Dendritic cell treated with granulocyte-macrophage colony-stimulating factor and Interleukin-4, amounts not matched to agents 40 ng/mL and 50 ng/mL, for 4 days (primary cell): ENCODE measurements at regions not wholly inside any gene's neighbourhood (a gene's known extent, or its start where the extent isn't known, plus 50 kb on each side); places are given as distances from the start of the nearest gene placed in this dataset.
A peak's percentile ranks its signal among the peaks of the same experiment; 100 is the strongest.
"Not testable (repeated sequence)": the region's sequence is repeated elsewhere in the genome, so short reads cannot be mapped to it uniquely, and the experiment has no call there.

Experiments
- H3K27ac Mint-ChIP-seq: one replicate; pipeline ENCODE4 v1.8.0; 2022; ENCODE audit warnings: mild to moderate bottlenecking, mixed read lengths
- H3K27me3 Mint-ChIP-seq: one replicate; pipeline ENCODE4 v1.8.0; 2022; ENCODE audit warnings: mild to moderate bottlenecking, mixed read lengths
- H3K36me3 Mint-ChIP-seq: one replicate; pipeline ENCODE4 v1.8.0; 2022; ENCODE audit warnings: low read depth, mixed read lengths
- H3K4me1 Mint-ChIP-seq: one replicate; pipeline ENCODE4 v1.8.0; 2022; ENCODE audit warnings: low read depth, mixed read lengths
- H3K4me3 Mint-ChIP-seq: one replicate; pipeline ENCODE4 v1.8.0; 2022; ENCODE audit warnings: mild to moderate bottlenecking, moderate library complexity, mixed read lengths
- H3K9me3 Mint-ChIP-seq: one replicate; pipeline ENCODE4 v1.8.0; 2022; ENCODE audit warnings: mixed read lengths
- intact Hi-C: fragments of 100-400 bp; cut with micrococcal nuclease; formaldehyde crosslinking; loops from one replicate; pipeline ENCODE4 v1.15.0; 2022

- no peaks in the 10 kb centered on the region for H3K27me3 Mint-ChIP-seq
- intact Hi-C loops = no loop called here
- peak overlapping the region; percentile 7 for H3K27ac Mint-ChIP-seq
- no peak overlapping the region for H3K4me3 Mint-ChIP-seq
- H3K9me3 Mint-ChIP-seq = no peaks in the 10 kb centered on the region
- no peaks in the 10 kb centered on the region for H3K36me3 Mint-ChIP-seq
- H3K4me1 Mint-ChIP-seq = peaks cover 31% of the 10 kb centered on the region
Measured at GRCh38 chr3:188002626-188003138, 151.3 kb upstream of the LPP start.

DNA sequence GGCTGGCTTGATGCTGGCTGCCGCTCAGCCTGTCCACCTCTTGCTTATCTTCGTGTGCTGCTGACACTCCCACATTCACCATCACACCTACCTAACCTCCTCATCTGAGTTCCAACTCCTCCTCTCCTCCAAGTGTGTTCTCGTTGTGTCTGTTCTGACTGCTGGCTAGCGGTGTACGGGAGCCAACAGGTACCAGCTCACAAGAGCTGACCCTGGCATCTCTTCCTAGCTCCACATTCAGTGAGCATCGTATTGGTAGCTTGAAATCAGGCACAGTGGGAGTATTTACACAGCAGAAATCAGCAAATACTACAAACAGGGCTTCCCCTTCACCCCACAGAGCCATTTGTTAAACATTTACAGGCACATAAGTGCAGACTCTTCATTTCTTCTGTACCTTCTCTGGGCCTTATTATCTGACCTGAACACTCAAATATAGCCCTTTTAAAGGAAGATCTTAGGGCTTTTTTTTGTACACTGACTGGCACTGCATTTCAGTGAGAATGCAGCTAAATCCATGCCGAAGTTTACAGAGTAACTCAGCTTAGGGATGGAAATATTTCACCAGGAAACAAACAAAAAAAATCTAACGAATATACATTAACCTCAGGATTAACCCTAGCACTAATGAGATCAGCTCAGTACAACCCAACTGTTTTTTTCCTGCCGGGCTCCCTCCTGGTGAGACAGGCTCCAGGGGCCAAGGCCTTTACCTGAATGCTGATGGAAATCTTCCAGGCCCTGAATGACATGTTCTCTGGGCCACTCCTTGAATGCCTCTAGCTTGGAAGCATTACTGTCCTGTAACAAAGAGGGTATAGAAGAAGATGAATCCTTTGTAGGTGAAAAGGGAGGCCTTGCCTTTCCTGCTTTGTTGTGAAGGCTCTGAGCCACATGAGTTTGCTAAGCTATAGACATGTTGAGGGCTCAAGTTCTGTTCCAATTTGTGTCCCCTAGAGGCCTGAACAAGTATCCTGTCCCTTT, 150.5 kb upstream of the LPP start:
- H3K4me1 Mint-ChIP-seq = peaks cover 39% of the 10 kb centered on the region
- H3K27ac Mint-ChIP-seq = peak overlapping the region; percentile 7
- no peaks in the 10 kb centered on the region for H3K27me3 Mint-ChIP-seq
- H3K9me3 Mint-ChIP-seq = no peaks in the 10 kb centered on the region
- no peaks in the 10 kb centered on the region for H3K36me3 Mint-ChIP-seq
- no peak overlapping the region for H3K4me3 Mint-ChIP-seq
- intact Hi-C loops = no loop called here

DNA sequence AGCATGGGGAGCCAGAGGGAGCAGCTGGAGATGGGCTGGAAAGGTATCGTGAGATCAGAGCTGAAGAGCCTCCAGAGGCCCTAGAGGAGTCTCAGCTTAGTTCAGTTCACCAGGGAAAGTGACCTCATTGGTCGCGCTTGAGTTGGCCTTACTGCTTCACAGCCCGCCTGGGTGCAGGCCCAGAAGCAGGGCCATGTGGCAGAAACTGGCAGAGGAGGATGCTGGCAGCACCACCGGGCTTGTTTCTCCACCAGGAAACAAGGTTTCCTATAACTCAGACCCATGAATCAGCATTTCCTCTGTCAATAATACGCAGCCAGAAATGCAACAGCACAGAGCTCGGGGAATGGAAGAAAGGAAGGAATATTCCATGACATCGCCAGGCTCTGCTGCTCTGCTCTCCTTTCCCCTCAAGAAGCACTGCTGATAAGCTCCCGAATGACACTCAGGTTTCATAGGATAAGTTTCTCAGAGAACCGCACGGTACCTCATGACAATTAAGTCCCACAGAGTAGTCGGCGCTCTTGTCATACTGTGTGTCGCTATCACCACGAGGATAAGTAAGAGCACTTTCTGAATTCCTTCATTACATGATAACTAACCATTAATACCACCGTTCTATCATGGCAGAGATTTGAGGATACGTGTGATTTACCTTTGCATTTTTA, 147.1 kb upstream of the LPP start:
- no peak overlapping the region for H3K27ac Mint-ChIP-seq
- H3K4me1 Mint-ChIP-seq = peaks cover 37% of the 10 kb centered on the region
- intact Hi-C loops = no loop called here
- H3K36me3 Mint-ChIP-seq = no peaks in the 10 kb centered on the region
- peaks cover 15% of the 10 kb centered on the region for H3K9me3 Mint-ChIP-seq
- H3K27me3 Mint-ChIP-seq = no peaks in the 10 kb centered on the region
- H3K4me3 Mint-ChIP-seq = no peak overlapping the region

DNA sequence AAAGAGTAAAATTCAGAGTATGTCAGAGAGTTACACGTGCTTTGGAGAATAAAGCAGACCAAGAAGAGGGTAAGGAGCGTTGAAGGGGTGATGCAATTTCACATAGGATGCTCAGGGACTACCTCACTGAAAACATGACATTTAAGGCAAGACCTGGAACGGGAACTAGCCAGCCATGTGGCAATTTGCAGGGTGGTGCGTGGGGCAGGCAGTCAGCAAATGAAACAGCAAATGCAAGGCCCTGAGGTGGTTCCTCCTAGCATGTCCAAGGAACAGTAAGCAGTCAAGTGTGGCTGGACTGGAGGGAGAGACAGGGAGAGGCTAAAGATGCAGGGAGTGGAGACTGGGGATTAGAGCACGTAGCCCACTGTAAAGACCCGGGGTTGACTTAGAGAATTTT, 146.1 kb upstream of the LPP start:
- H3K9me3 Mint-ChIP-seq = peaks cover 15% of the 10 kb centered on the region
- H3K36me3 Mint-ChIP-seq = no peaks in the 10 kb centered on the region
- no peaks in the 10 kb centered on the region for H3K27me3 Mint-ChIP-seq
- intact Hi-C loops = no loop called here
- H3K4me3 Mint-ChIP-seq = no peak overlapping the region
- peaks cover 31% of the 10 kb centered on the region for H3K4me1 Mint-ChIP-seq
- H3K27ac Mint-ChIP-seq = peak overlapping the region; percentile 65

DNA sequence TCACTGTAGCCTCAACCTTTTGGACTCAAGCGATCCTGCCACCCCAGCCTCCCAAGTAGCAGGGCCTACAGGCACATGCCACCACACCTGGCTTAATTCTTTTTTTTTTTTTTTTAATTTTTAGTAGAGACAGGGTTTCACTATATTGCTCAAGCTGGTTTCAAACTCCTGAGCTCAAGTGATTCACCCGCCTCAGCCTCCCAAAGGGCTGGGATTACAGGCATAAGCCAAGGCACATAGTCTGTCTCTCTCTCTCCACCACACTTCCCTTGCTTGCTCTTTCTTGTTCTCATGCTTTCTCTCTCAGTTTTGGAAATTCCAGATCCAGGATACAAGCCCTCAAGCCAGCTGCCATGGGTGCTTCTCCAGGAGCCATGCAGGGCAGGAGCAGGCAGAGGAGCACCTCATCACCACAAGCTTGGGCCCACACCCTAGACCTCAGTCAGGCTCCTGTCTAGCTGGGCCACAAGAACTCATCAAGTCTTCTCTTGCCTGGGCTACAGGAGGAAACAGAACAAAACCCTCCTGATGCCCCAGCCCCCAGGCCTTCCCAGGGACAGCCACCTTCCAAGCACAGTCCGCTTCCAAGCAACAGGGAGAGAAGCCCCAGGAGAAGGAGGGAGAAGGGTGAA, 145.3 kb upstream of the LPP start:
- H3K27me3 Mint-ChIP-seq = no peaks in the 10 kb centered on the region
- H3K4me1 Mint-ChIP-seq = peaks cover 31% of the 10 kb centered on the region
- intact Hi-C loops = no loop called here
- H3K36me3 Mint-ChIP-seq = no peaks in the 10 kb centered on the region
- peaks cover 15% of the 10 kb centered on the region for H3K9me3 Mint-ChIP-seq
- H3K27ac Mint-ChIP-seq = peak overlapping the region; percentile 14
- H3K4me3 Mint-ChIP-seq = no peak overlapping the region

DNA sequence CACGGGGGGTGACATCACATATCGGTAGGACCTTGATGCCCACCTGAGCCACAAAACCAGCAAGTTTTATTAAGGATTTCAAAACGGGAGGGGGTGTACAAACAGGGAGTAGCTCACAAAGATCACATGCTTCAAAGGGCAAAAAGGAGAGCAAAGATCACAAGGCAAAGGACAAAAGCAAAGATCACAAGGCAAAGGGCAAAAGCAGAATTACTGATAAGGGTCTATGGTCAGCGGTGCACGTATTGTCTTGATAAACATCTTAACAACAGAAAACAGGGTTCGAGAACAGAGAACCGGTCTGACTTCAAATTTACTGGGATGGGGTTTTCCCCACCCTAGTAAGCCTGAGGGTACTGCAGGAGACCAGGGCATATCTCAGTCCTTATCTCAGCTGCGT, 143.5 kb upstream of the LPP start:
- peaks cover 31% of the 10 kb centered on the region for H3K4me1 Mint-ChIP-seq
- H3K27me3 Mint-ChIP-seq = no peaks in the 10 kb centered on the region
- no peak overlapping the region for H3K27ac Mint-ChIP-seq
- H3K4me3 Mint-ChIP-seq = no peak overlapping the region
- H3K36me3 Mint-ChIP-seq = no peaks in the 10 kb centered on the region
- H3K9me3 Mint-ChIP-seq = peaks cover 15% of the 10 kb centered on the region
- intact Hi-C loops = no loop called here

GRCh38 chr3:188019727-188020126, 134.2 kb upstream of the LPP start:
- intact Hi-C loops = loop anchor here (5.0 kb wide), 1 partner anchor 272 kb away; the partner anchor contains the start of gene BCL6
- no peaks in the 10 kb centered on the region for H3K36me3 Mint-ChIP-seq
- H3K4me1 Mint-ChIP-seq = peaks cover 29% of the 10 kb centered on the region
- H3K4me3 Mint-ChIP-seq = no peak overlapping the region
- H3K27ac Mint-ChIP-seq = no peak overlapping the region
- peaks cover 2% of the 10 kb centered on the region for H3K27me3 Mint-ChIP-seq
- H3K9me3 Mint-ChIP-seq = peaks cover 7% of the 10 kb centered on the region

DNA sequence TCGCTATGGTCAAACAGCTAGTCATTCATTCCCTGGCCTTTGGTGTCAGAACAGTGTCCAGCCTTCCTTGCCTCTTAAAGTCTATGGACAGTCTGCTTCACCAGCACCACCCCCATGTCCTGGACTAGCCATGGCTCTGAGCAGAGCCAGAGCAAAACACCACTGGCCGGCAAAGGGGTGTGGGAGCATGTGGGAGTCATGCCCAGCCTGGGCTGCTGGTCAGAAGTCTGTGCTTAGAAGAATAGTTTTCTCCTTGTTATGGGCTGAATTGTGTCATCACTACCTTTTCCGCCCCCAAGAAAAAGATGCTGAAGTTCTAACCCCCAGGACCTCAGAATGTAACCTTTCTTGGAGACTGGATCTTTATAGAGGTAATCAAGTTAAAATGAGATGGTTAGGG, 132.9 kb upstream of the LPP start:
- intact Hi-C loops = loop anchor here (5.0 kb wide), 1 partner anchor 274 kb away; the partner anchor contains the start of gene BCL6
- peaks cover 29% of the 10 kb centered on the region for H3K4me1 Mint-ChIP-seq
- peaks cover 7% of the 10 kb centered on the region for H3K9me3 Mint-ChIP-seq
- peaks cover 2% of the 10 kb centered on the region for H3K27me3 Mint-ChIP-seq
- H3K36me3 Mint-ChIP-seq = no peaks in the 10 kb centered on the region
- H3K4me3 Mint-ChIP-seq = peak overlapping the region; percentile 18
- H3K27ac Mint-ChIP-seq = peak overlapping the region; percentile 74

DNA sequence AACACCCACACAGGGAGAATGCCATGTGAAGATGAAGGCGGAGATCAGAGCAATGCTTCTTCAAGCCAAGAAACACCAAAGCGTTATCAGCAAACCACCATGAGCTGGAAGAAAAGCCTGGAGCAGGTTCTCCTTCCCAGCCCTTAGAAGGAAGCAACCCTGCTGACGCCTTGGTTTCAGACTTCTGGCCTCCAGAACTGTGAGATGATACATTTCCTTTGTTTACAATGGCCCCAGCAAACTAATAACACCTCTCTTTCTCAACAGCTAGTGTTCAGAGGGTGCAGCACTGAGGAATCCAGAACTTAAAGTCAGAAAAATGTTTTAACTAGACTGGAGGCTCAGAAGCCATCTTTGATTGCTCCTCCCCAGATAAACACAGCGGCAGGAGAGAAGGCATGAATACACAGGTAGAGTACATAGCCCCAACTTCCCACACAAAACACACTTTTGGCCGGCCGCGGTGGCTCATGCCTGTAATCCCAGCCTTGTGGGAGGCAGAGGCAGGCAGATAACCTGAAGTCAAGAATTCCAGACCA, 132.4 kb upstream of the LPP start:
- H3K9me3 Mint-ChIP-seq = peaks cover 7% of the 10 kb centered on the region
- intact Hi-C loops = loop anchor here (5.0 kb wide), 1 partner anchor 274 kb away; the partner anchor contains the start of gene BCL6
- peak overlapping the region; percentile 74 for H3K27ac Mint-ChIP-seq

DNA sequence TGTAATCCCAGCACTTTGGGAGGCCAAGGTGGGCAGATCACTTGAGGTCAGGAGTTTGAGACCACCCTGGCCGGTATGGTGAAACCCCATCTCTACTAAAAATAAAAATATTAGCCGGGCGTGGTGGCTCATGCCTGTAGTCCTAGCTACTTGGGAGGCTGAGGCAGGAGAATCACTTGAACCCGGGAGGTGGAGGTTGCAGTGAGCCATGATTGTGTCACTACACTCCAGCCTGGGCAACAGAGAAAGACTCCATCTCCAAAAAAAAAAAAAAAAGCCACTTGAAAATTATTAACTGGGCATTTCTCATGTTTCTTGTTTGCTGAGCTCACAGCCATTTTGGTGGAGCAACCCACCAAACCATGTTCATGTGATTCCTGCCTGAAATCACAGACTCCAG, 131.1 kb upstream of the LPP start:
- H3K36me3 Mint-ChIP-seq, H3K27me3 Mint-ChIP-seq, H3K27ac Mint-ChIP-seq, H3K9me3 Mint-ChIP-seq, H3K4me3 Mint-ChIP-seq: not testable (repeated sequence)
- intact Hi-C loops = loop anchor here (5.0 kb wide), 1 partner anchor 276 kb away; the partner anchor contains the start of gene BCL6
- H3K4me1 Mint-ChIP-seq = peaks cover 23% of the 10 kb centered on the region

More for the DNA sequence above, 132.4 kb upstream of the LPP start:
- Mint-ChIP-seq H3K36me3 (no peaks in the 10 kb centered on the region), H3K4me3 (no peak overlapping the region), H3K27me3 (peaks cover 2% of the 10 kb centered on the region), H3K4me1 (peaks cover 29% of the 10 kb centered on the region)

DNA sequence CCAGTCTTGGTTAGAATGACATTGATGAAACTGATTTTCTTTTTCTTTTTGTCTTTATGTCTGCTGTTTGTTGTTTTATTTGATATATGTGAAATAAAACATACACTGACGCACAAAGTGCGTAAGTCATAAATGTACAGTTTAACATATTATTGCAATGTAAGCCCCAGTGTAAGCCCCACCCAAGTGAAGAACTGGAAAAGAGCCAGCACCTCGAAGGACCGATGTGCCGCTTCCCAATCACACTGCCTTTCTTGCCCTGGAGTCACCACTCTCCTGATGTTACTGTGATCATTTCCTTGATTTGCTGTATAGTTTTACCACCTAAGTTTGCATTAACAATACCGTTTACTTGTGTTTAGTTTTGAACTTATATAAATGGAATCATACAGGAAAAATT, 128.4 kb upstream of the LPP start:
- Mint-ChIP-seq H3K27me3 (no peaks in the 10 kb centered on the region), H3K4me1 (peaks cover 20% of the 10 kb centered on the region), H3K4me3 (no peak overlapping the region), H3K9me3 (peaks cover 7% of the 10 kb centered on the region), H3K36me3 (no peaks in the 10 kb centered on the region), H3K27ac (no peak overlapping the region)
- intact Hi-C loops = no loop called here

DNA sequence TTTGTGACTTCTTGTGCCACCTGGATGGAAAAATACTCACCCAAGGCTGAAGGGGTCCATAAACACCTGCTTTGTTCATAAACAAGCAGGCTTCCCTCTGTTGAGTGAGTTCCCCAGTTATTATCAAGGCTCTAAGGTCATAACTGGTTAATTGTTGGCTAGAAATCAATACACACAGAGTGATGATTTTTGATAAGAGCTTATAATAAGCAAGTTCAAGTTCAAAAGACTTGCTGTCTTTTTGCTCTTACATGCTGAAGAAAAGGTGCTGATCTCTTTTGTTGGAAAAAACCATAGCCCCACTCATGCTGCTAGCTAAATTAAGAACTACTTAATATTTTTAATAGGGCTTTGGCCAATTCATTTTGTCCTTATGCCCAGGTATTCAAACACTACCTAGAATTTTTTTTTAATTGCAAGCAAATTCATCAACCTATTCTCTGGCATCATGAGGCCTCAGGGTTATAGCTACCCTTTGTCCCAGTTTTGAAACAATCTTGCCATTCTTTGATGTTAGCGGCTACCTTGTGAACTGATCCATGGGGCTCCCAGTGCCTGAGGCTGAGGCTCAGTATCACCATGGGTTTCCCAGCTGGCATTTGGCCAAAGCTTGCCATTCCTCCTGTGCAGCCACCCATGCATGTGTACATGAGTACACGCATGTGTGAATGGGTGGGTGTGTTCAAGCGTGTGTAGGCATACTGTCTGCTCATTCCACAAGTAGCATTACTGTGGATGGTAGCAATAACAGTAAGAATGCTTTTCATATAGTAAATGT, 127.6 kb upstream of the LPP start:
- Mint-ChIP-seq H3K27me3 (no peaks in the 10 kb centered on the region), H3K4me1 (peaks cover 12% of the 10 kb centered on the region), H3K9me3 (peaks cover 7% of the 10 kb centered on the region), H3K4me3 (no peak overlapping the region), H3K27ac (no peak overlapping the region), H3K36me3 (no peaks in the 10 kb centered on the region)
- intact Hi-C loops = no loop called here

DNA sequence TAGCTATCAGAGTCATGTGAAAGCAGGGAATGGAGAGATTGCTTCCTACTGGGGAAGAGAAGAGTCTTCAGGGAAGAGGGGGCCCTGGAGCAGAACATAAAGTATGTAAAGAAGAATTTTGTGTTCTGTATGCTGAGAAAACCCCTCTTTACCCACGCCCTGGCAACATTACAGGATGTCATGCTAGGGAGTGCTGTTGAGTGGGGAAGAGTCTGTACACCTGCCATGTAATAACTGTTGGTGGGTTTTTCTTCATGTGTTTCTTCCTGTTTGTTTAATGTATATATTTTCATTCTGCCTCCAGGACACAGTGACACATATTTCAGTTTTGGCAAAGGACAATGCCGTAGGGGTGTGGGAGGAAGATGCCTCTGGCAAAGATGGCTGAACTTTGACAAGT, 122.8 kb upstream of the LPP start:
- Mint-ChIP-seq H3K4me3 (no peak overlapping the region), H3K36me3 (no peaks in the 10 kb centered on the region), H3K9me3 (no peaks in the 10 kb centered on the region), H3K4me1 (peaks cover 3% of the 10 kb centered on the region), H3K27ac (no peak overlapping the region), H3K27me3 (no peaks in the 10 kb centered on the region)
- intact Hi-C loops = no loop called here
